Right cardiac atrium (tissue), 5 donors: ENCODE measurements at regions not wholly inside any gene's neighbourhood (a gene's known extent, or its start where the extent isn't known, plus 50 kb on each side); places are given as distances from the start of the nearest gene placed in this dataset.

ENCODE experiments used
- ATAC-seq, 2 donors: fragments of 200-7000 bp; cut with Tn5 transposase; one replicate each; pipeline versions ENCODE4 v1.8.0 to v1.9.1; 2020; ENCODE audit warnings: moderate library complexity in 2 of 2, mild to moderate bottlenecking in 1 of 2
- DNase-seq, 3 donors: peaks; one replicate each; pipeline ENCODE4 v3.0.0-alpha.2; 2020
- H3K27ac ChIP-seq: one replicate; pipeline ENCODE4 v1.5.1; 2013; ENCODE audit warnings: mild to moderate bottlenecking, low read length, control low read depth, moderate library complexity
- H3K27me3 ChIP-seq: one replicate; pipeline ENCODE4 v1.6.1; 2013; ENCODE audit not compliant: control insufficient read depth, insufficient read depth
- H3K4me1 ChIP-seq: one replicate; pipeline ENCODE4 v1.6.1; 2013; ENCODE audit warnings: low read length; ENCODE audit not compliant: control insufficient read depth, insufficient read depth
- H3K4me3 ChIP-seq: one replicate; pipeline ENCODE4 v1.5.1; 2013; ENCODE audit warnings: low read length, control low read depth
- H3K9me3 ChIP-seq: one replicate; pipeline ENCODE4 v1.6.1; 2013; ENCODE audit warnings: low read length; ENCODE audit not compliant: control insufficient read depth
- whole genome bisulfite sequencing: extraction: QIAGEN DNeasy Blood & Tissue Kit; methylation state at CpG from one replicate; pipeline ENCODE4 v1.1.7; 2013; 5-methylcytosine and 5-hydroxymethylcytosine counted together
- intact Hi-C, 4 donors: fragments of 100-400 bp; cut with DNase I; formaldehyde crosslinking; loops; one replicate each; pipeline versions ENCODE4 v1.11.0 to v1.14.0; 2022 to 2023
- donor health status: healthy with polysubstance abuse.
- donor health status: DM: no; HTN: yes; CAD: no.
- donor health status: DM: no; HTN: no; CAD: no.
- donor health status: DM: no; HTN: yes; CAD: no; lungs with severe emphysema.
- donor health status: DM: yes; HTN: yes; CAD: no.

- intact Hi-C loops: no loop called here
- ATAC-seq (no peak), DNase-seq (no peak)
- Histone ChIP-seq H3K27me3 (no peaks in the 10 kb centered on the region), H3K9me3 (no peaks in the 10 kb centered on the region), H3K4me3 (no peak overlapping the region), H3K4me1 (no peaks in the 10 kb centered on the region), H3K27ac (no peak overlapping the region)
- WGBS: 89% methylated on average over 9 of the region's 9 CpGs
These were observed 96.6 kb upstream of the CACUL1 start for GRCh38 chr10:118851062-118852035.

GRCh38 chr10:118853916-118854315, 99.1 kb upstream of the CACUL1 start:
- Histone ChIP-seq H3K4me1 (no peaks in the 10 kb centered on the region), H3K4me3 (no peak overlapping the region), H3K9me3 (peaks cover 3% of the 10 kb centered on the region), H3K27ac (no peak overlapping the region), H3K27me3 (no peaks in the 10 kb centered on the region)
- intact Hi-C loops: no loop called here
- DNase-seq: no peak
- ATAC-seq: no peak
- 92% methylated on average over 6 of the region's 6 CpGs for WGBS

GRCh38 chr10:118856106-118856505, 101.3 kb upstream of the CACUL1 start:
- intact Hi-C loops: no loop called here
- H3K27me3 ChIP-seq: no peaks in the 10 kb centered on the region
- no peak overlapping the region for H3K4me3 ChIP-seq
- 86% methylated on average over 3 of the region's 3 CpGs for WGBS
- no peaks in the 10 kb centered on the region for H3K4me1 ChIP-seq
- DNase-seq (no peak), ATAC-seq (no peak)
- no peak overlapping the region for H3K27ac ChIP-seq
- H3K9me3 ChIP-seq: peaks cover 3% of the 10 kb centered on the region

GRCh38 chr10:118865998-118866693, 111.4 kb upstream of the CACUL1 start:
- Histone ChIP-seq H3K27ac (no peak overlapping the region), H3K4me1 (peaks cover 5% of the 10 kb centered on the region), H3K4me3 (no peak overlapping the region), H3K27me3 (no peaks in the 10 kb centered on the region), H3K9me3 (no peaks in the 10 kb centered on the region)
- DNase-seq: no peak
- no peak for ATAC-seq
- 52% methylated on average over 6 of the region's 6 CpGs for WGBS
- intact Hi-C loops: no loop called here

- ATAC-seq: no peak
- no peak overlapping the region for H3K27ac ChIP-seq
- intact Hi-C loops: no loop called here
- WGBS: 92% methylated on average over 3 of the region's 3 CpGs
- H3K27me3 ChIP-seq: no peaks in the 10 kb centered on the region
- H3K4me1 ChIP-seq: peaks cover 5% of the 10 kb centered on the region
- DNase-seq: no peak
- H3K9me3 ChIP-seq: no peaks in the 10 kb centered on the region
- no peak overlapping the region for H3K4me3 ChIP-seq
These were observed 113.0 kb upstream of the CACUL1 start for GRCh38 chr10:118867768-118868167.

- ATAC-seq (no peak), DNase-seq (no peak)
- intact Hi-C loops: no loop called here
- no peaks in the 10 kb centered on the region for H3K9me3 ChIP-seq
- H3K27ac ChIP-seq: no peak overlapping the region
- no peak overlapping the region for H3K4me3 ChIP-seq
- H3K27me3 ChIP-seq: no peaks in the 10 kb centered on the region
- 87% methylated on average over 5 of the region's 5 CpGs for WGBS
- peaks cover 5% of the 10 kb centered on the region for H3K4me1 ChIP-seq
These were observed 113.8 kb upstream of the CACUL1 start for GRCh38 chr10:118868589-118868988.

GRCh38 chr10:118870467-118871243, 115.9 kb upstream of the CACUL1 start:
- no peak overlapping the region for H3K4me3 ChIP-seq
- H3K27me3 ChIP-seq: no peaks in the 10 kb centered on the region
- peak overlapping the region; percentile 38 for H3K27ac ChIP-seq
- peaks cover 5% of the 10 kb centered on the region for H3K4me1 ChIP-seq
- H3K9me3 ChIP-seq: no peaks in the 10 kb centered on the region
- WGBS: 22% methylated on average over 4 of the region's 4 CpGs
- intact Hi-C loops: no loop called here
- DNase-seq (peak in 2 of 3 donors; percentile 48 to 53), ATAC-seq (peak; percentile 87 to 93)

- ATAC-seq: no peak
- Histone ChIP-seq H3K27ac (no peak overlapping the region), H3K9me3 (no peaks in the 10 kb centered on the region), H3K4me1 (peaks cover 5% of the 10 kb centered on the region), H3K4me3 (no peak overlapping the region), H3K27me3 (no peaks in the 10 kb centered on the region)
- DNase-seq: no peak
- WGBS: 72% methylated on average over 2 of the region's 2 CpGs
- intact Hi-C loops: no loop called here
These were observed 116.6 kb upstream of the CACUL1 start for GRCh38 chr10:118871244-118871865.

- Histone ChIP-seq H3K27ac (no peak overlapping the region), H3K9me3 (no peaks in the 10 kb centered on the region), H3K4me1 (peaks cover 5% of the 10 kb centered on the region), H3K27me3 (no peaks in the 10 kb centered on the region), H3K4me3 (no peak overlapping the region)
- 37% methylated on average over 4 of the region's 4 CpGs for WGBS
- ATAC-seq: no peak
- no peak for DNase-seq
- intact Hi-C loops: no loop called here
These were observed 118.4 kb upstream of the CACUL1 start for GRCh38 chr10:118873091-118873737.

GRCh38 chr10:118873738-118874105, 119.0 kb upstream of the CACUL1 start:
- DNase-seq: no peak
- Histone ChIP-seq H3K9me3 (no peaks in the 10 kb centered on the region), H3K4me1 (peaks cover 5% of the 10 kb centered on the region), H3K27me3 (no peaks in the 10 kb centered on the region), H3K4me3 (no peak overlapping the region), H3K27ac (no peak overlapping the region)
- intact Hi-C loops: no loop called here
- no peak for ATAC-seq
- 56% methylated on average over 2 of the region's 2 CpGs for WGBS
